IMR-90 (cell line): ENCODE measurements at regions not wholly inside any gene's neighbourhood (a gene's known extent, or its start where the extent isn't known, plus 50 kb on each side); places are given as distances from the start of the nearest gene placed in this dataset.

Experiments
- ATAC-seq: fragments of 200-7000 bp; cut with Tn5 transposase; 2 replicates; pipeline ENCODE4 v1.9.1; 2020; ENCODE audit warnings: low read depth, mild to moderate bottlenecking, moderate library complexity
- BruUV-seq: library from RNA; stranded (reverse); fragments of 400-500 nt; replicated peaks from 2 replicates; lab custom pipeline; 2021; lab: Mats Ljungman, UMichigan
- CTCF ChIA-PET: fragments of 300-600 bp; formaldehyde crosslinking; extraction: SDS; loops from one replicate; lab custom pipeline; 2021; ENCODE audit warnings: antibody characterized with exemption; lab: Yijun Ruan, JAX
- POLR2A ChIA-PET: fragments of 300-600 bp; sonication (Branson Sonifier 250); formaldehyde crosslinking; loops from one replicate; lab custom pipeline; 2022; ENCODE audit warnings: antibody characterized with exemption; ENCODE audit not compliant: unreplicated experiment; lab: Charles Lee
- DNase-seq: peaks from one replicate; pipeline ENCODE4 v3.0.0; 2013
- H2AFZ ChIP-seq: replicated peaks from 2 replicates; pipeline ENCODE3; 2013; ENCODE audit warnings: low read length, mild to moderate bottlenecking; ENCODE audit not compliant: poor library complexity
- H2AK5ac ChIP-seq: 2 replicates; pipeline ENCODE4 v1.6.1; 2013; ENCODE audit warnings: low read depth, low read length, inconsistent platforms
- H2AK9ac ChIP-seq: replicated peaks from 2 replicates; pipeline ENCODE3; 2013; ENCODE audit warnings: mild to moderate bottlenecking, low read depth, low read length, moderate library complexity; ENCODE audit not compliant: poor library complexity
- H2BK120ac ChIP-seq: 2 replicates; pipeline ENCODE4 v1.6.1; 2013; ENCODE audit warnings: low read depth, low read length, inconsistent platforms
- H2BK15ac ChIP-seq: 3 replicates; pipeline ENCODE4 v1.6.1; 2013; ENCODE audit warnings: low read depth, low read length, inconsistent platforms
- H2BK20ac ChIP-seq: 2 replicates; pipeline ENCODE4 v1.6.1; 2013; ENCODE audit warnings: low read depth, mild to moderate bottlenecking, inconsistent platforms, low read length, moderate library complexity
- H2BK5ac ChIP-seq: 2 replicates; pipeline ENCODE4 v1.6.1; 2013; ENCODE audit warnings: mild to moderate bottlenecking, low read depth, low read length, inconsistent platforms; ENCODE audit not compliant: poor library complexity, severe bottlenecking
- H3K14ac ChIP-seq: replicated peaks from 2 replicates; pipeline ENCODE4 v1.6.1; 2013; ENCODE audit warnings: low read depth, low read length, inconsistent platforms
- H3K18ac ChIP-seq: 2 replicates; pipeline ENCODE4 v1.6.1; 2013; ENCODE audit warnings: low read depth, low read length, control low read depth
- H3K23ac ChIP-seq: 2 replicates; pipeline ENCODE4 v1.6.1; 2013; ENCODE audit warnings: low read depth, low read length, inconsistent platforms
- H3K27ac ChIP-seq: 2 replicates; pipeline ENCODE4 v1.5.1; 2013; ENCODE audit warnings: mild to moderate bottlenecking, control low read depth, low read length; ENCODE audit not compliant: insufficient read depth
- H3K27me3 ChIP-seq: 2 replicates; pipeline ENCODE4 v1.6.1; 2013; ENCODE audit warnings: low read length; ENCODE audit not compliant: control insufficient read depth, insufficient read depth
- H3K36me3 ChIP-seq: 2 replicates; pipeline ENCODE4 v1.6.1; 2013; ENCODE audit warnings: low read length, mixed read lengths; ENCODE audit not compliant: control insufficient read depth, insufficient read depth
- H3K4ac ChIP-seq: 2 replicates; pipeline ENCODE4 v1.6.1; 2013; ENCODE audit warnings: low read depth, low read length, inconsistent platforms
- H3K4me1 ChIP-seq: 2 replicates; pipeline ENCODE4 v1.6.1; 2013; ENCODE audit warnings: low read length, mixed read lengths; ENCODE audit not compliant: control insufficient read depth, insufficient read depth
- H3K4me2 ChIP-seq: 2 replicates; pipeline ENCODE4 v1.6.1; 2013; ENCODE audit warnings: low read depth, mild to moderate bottlenecking, control low read depth, low read length, moderate library complexity
- H3K4me3 ChIP-seq: 2 replicates; pipeline ENCODE4 v1.5.1; 2013; ENCODE audit warnings: low read depth, mild to moderate bottlenecking, control low read depth, low read length, moderate library complexity; ENCODE audit not compliant: insufficient read depth
- H3K56ac ChIP-seq: 2 replicates; pipeline ENCODE4 v1.6.1; 2013; ENCODE audit warnings: low read length, inconsistent platforms; ENCODE audit not compliant: insufficient read depth; ENCODE audit errors: extremely low read depth
- H3K79me1 ChIP-seq, 2 experiments: 2 replicates each; pipeline ENCODE4 v1.6.1; 2013; ENCODE audit warnings: low read length in 2 of 2, inconsistent platforms in 1 of 2, low read depth in 1 of 2
- H3K9ac ChIP-seq: 2 replicates; pipeline ENCODE4 v1.6.1; 2013; ENCODE audit warnings: low read depth, low read length, control low read depth
- H3K9me1 ChIP-seq: 2 replicates; pipeline ENCODE4 v1.6.1; 2013; ENCODE audit warnings: low read length, inconsistent platforms; ENCODE audit not compliant: insufficient read depth
- H3K9me3 ChIP-seq: 2 replicates; pipeline ENCODE4 v1.6.1; 2013; ENCODE audit warnings: low read length; ENCODE audit not compliant: control insufficient read depth, insufficient read depth
- H4K20me1 ChIP-seq: 2 replicates; pipeline ENCODE4 v1.6.1; 2013; ENCODE audit warnings: low read length, inconsistent platforms; ENCODE audit not compliant: insufficient read depth
- H4K5ac ChIP-seq: 2 replicates; pipeline ENCODE4 v1.6.1; 2013; ENCODE audit warnings: mild to moderate bottlenecking, low read depth, low read length, control low read depth
- H4K8ac ChIP-seq, 2 experiments: 2 replicates each; pipeline ENCODE4 v1.6.1; 2013; ENCODE audit warnings: low read depth in 2 of 2, low read length in 2 of 2, control low read depth in 1 of 2, inconsistent platforms in 1 of 2
- H4K91ac ChIP-seq: 2 replicates; pipeline ENCODE4 v1.6.1; 2013; ENCODE audit warnings: low read depth, low read length, inconsistent platforms; ENCODE audit not compliant: insufficient read depth
- BHLHE40 ChIP-seq: fragments of 150-350 bp; IDR thresholded peaks from 2 replicates; pipeline ENCODE4 v1.6.1; 2016; ENCODE audit warnings: mild to moderate bottlenecking, low read depth, low read length
- CTCF ChIP-seq: conservative IDR thresholded peaks from 2 replicates; pipeline ENCODE4 v1.5.1; 2012; ENCODE audit warnings: mild to moderate bottlenecking, low read depth, low read length, improper control_type of control experiment
- MAFK ChIP-seq: IDR thresholded peaks from 2 replicates; pipeline ENCODE4 v1.6.1; 2012; ENCODE audit warnings: low read depth, low read length, improper control_type of control experiment
- NFE2L2 ChIP-seq: fragments of 150-350 bp; IDR thresholded peaks from 2 replicates; pipeline ENCODE4 v1.6.1; 2016; ENCODE audit warnings: low read depth, mild to moderate bottlenecking, low read length
- RAD21 ChIP-seq: IDR thresholded peaks from 2 replicates; pipeline ENCODE4 v1.6.1; 2012; ENCODE audit warnings: low read length, improper control_type of control experiment
- RCOR1 ChIP-seq: IDR thresholded peaks from 2 replicates; pipeline ENCODE4 v1.6.1; 2012; ENCODE audit warnings: mild to moderate bottlenecking, low read length, improper control_type of control experiment; ENCODE audit not compliant: insufficient replicate concordance
- SMC3 ChIP-seq: fragments of 150-350 bp; IDR thresholded peaks from 2 replicates; pipeline ENCODE4 v1.6.1; 2016; ENCODE audit warnings: low read depth, mild to moderate bottlenecking, antibody characterized with exemption, low read length, moderate library complexity
- USF2 ChIP-seq: fragments of 150-350 bp; IDR thresholded peaks from 2 replicates; pipeline ENCODE4 v1.6.1; 2017; ENCODE audit warnings: mild to moderate bottlenecking, antibody characterized with exemption, low read length, low read depth
- WGBS, 2 experiments: methylation state at CpG; one replicate each; pipeline versions ENCODE4 v1.1.5 to v1.1.7; 2013; ENCODE audit warnings: missing lambda C conversion rate in 2 of 2; ENCODE audit not compliant: insufficient read length in 1 of 2; ENCODE audit errors: extremely low coverage in 2 of 2; 5-methylcytosine and 5-hydroxymethylcytosine counted together
- dilution Hi-C: fragments of 300-500 bp; cut with HindIII; formaldehyde crosslinking; loops from one replicate; pipeline ENCODE4 v1.14.3; 2018; ENCODE audit warnings: low sequenced_read_pairs; ENCODE audit not compliant: unreplicated experiment
- in situ Hi-C: fragments of 300-500 bp; cut with MboI; formaldehyde crosslinking; loops from 3 replicates; pipeline ENCODE4 v1.14.3; 2019; ENCODE audit warnings: low sequenced_read_pairs, inconsistent platforms, mixed read lengths
- intact Hi-C: fragments of 100-400 bp; cut with micrococcal nuclease; formaldehyde crosslinking; loops from 2 replicates; pipeline ENCODE4 v1.10.0; 2022

- no peak overlapping the region for H2BK5ac ChIP-seq
- H4K8ac ChIP-seq = no peak overlapping the region
- no peak overlapping the region for H2AK9ac ChIP-seq
- no peak overlapping the region for H2BK15ac ChIP-seq
- ATAC-seq (peak; percentile 87), DNase-seq (peak; percentile 67)
- POLR2A ChIA-PET = interaction anchor here (0.6 kb wide), 1 partner anchor 598 kb away, joined by 3 read pairs; no protein-coding TSS in a partner anchor
- H3K23ac ChIP-seq = no peak overlapping the region
- peaks cover 38% of the 10 kb centered on the region for H3K27me3 ChIP-seq
- WGBS, 2 experiments = no CpG with 5 or more reads among the region's 5 CpGs
- H3K9me1 ChIP-seq = no peaks in the 10 kb centered on the region
- H3K9ac ChIP-seq = no peak overlapping the region
- dilution Hi-C loops = no loop called here
- intact Hi-C loops = loop anchor here (1.0 to 5.0 kb wide), 7 partner anchors 115 to 639 kb away; partner anchors contain the start of gene FOXQ1
- BruUV-seq = no TSS peak
- H3K4me1 ChIP-seq = no peaks in the 10 kb centered on the region
- H3K79me1 ChIP-seq = no peaks in the 10 kb centered on the region
- H3K4me3 ChIP-seq = no peak overlapping the region
- H2AK5ac ChIP-seq = no peak overlapping the region
- no peak overlapping the region for H2BK20ac ChIP-seq
- no peak overlapping the region for H3K4me2 ChIP-seq
- no peak overlapping the region for H3K27ac ChIP-seq
- no peak overlapping the region for H3K56ac ChIP-seq
- H3K18ac ChIP-seq = no peak overlapping the region
- TF ChIP-seq RAD21 (peak; percentile 90), NFE2L2 (no peak), USF2 (peak; percentile 64), RCOR1 (no peak), CTCF (peak; percentile 86), SMC3 (peak; percentile 95), BHLHE40 (0 out of 2 replicates have a peak, but pooled peaks have one; percentile 2), MAFK (no peak)
- CTCF ChIA-PET = interaction anchor here (0.6 to 1.6 kb wide), 11 partner anchors 13 to 639 kb away, joined by 3 to 5 read pairs (median 3); no protein-coding TSS in a partner anchor
- no peak overlapping the region for H4K91ac ChIP-seq
- no peak overlapping the region for H3K14ac ChIP-seq
- H3K4ac ChIP-seq = no peak overlapping the region
- H4K5ac ChIP-seq = no peak overlapping the region
- H3K9me3 ChIP-seq = no peaks in the 10 kb centered on the region
- no peak overlapping the region for H2BK120ac ChIP-seq
- no peak overlapping the region for H2AFZ ChIP-seq
- no peaks in the 10 kb centered on the region for H4K20me1 ChIP-seq
- in situ Hi-C loops = loop anchor here (5.0 to 10.0 kb wide), 2 partner anchors 203 to 585 kb away; no protein-coding TSS in a partner anchor
- H3K36me3 ChIP-seq = no peaks in the 10 kb centered on the region
Observed at GRCh38 chr6:797479-798077, 104.6 kb upstream of the EXOC2 start.
